ENCODE measurements at regions not wholly inside any gene's neighbourhood (a gene's known extent, or its start where the extent isn't known, plus 50 kb on each side); places are given as distances from the start of the nearest gene placed in this dataset.
A peak's percentile ranks its signal among the peaks of the same experiment; 100 is the strongest.
"Not testable (repeated sequence)": the region's sequence is repeated elsewhere in the genome, so short reads cannot be mapped to it uniquely, and the experiment has no call there.

- no peak for DNase-seq
These were observed 185.6 kb downstream of the INSC start for GRCh38 chr11:15300341-15300740.

- DNase-seq: no peak
These were observed 192.9 kb downstream of the INSC start for GRCh38 chr11:15307619-15308024.

GRCh38 chr11:15308840-15309239, 194.1 kb downstream of the INSC start:
- no peak for DNase-seq

GRCh38 chr11:15309296-15309695, 194.6 kb downstream of the INSC start:
- no peak for DNase-seq

GRCh38 chr11:15313862-15314261, 199.1 kb downstream of the INSC start:
- no peak for DNase-seq

- no peak for DNase-seq
These were observed 204.1 kb downstream of the INSC start for GRCh38 chr11:15318814-15319213.

- DNase-seq: no peak
These were observed 211.8 kb downstream of the INSC start for GRCh38 chr11:15326520-15326919.

GRCh38 chr11:15327786-15328231, 213.1 kb downstream of the INSC start:
- peak in 43 of 56 donors; percentile 2 to 63 (median 17) for DNase-seq

- no peak for DNase-seq
These were observed 218.7 kb downstream of the INSC start for GRCh38 chr11:15333407-15333806.

GRCh38 chr11:15334766-15335165, 220.0 kb downstream of the INSC start:
- no peak for DNase-seq

GRCh38 chr11:15336021-15336420, 221.3 kb downstream of the INSC start:
- no peak for DNase-seq

- no peak for DNase-seq
These were observed 224.6 kb downstream of the INSC start for GRCh38 chr11:15339302-15339701.

GRCh38 chr11:15341587-15341986, 226.9 kb downstream of the INSC start:
- DNase-seq: no peak

GRCh38 chr11:15342163-15342562, 227.4 kb downstream of the INSC start:
- DNase-seq: no peak

GRCh38 chr11:15346907-15347306, 232.2 kb downstream of the INSC start:
- DNase-seq: no peak

- no peak for DNase-seq
These were observed 233.4 kb downstream of the INSC start for GRCh38 chr11:15347969-15348734.

GRCh38 chr11:15349413-15349812, 234.7 kb downstream of the INSC start:
- no peak for DNase-seq

GRCh38 chr11:15361316-15361715, 246.6 kb downstream of the INSC start:
- no peak for DNase-seq

- not testable (repeated sequence) for DNase-seq
These were observed 250.6 kb downstream of the INSC start for GRCh38 chr11:15365286-15365685.

GRCh38 chr11:15367695-15368094, 253.0 kb downstream of the INSC start:
- no peak for DNase-seq

- DNase-seq: no peak
These were observed 255.9 kb downstream of the INSC start for GRCh38 chr11:15370495-15371147.

- no peak for DNase-seq
These were observed 256.8 kb downstream of the INSC start for GRCh38 chr11:15371533-15371932.

GRCh38 chr11:15374418-15374817, 259.7 kb downstream of the INSC start:
- no peak for DNase-seq

All from amygdala (tissue), 56 donors.